Keratinocyte (primary cell): ENCODE measurements at regions not wholly inside any gene's neighbourhood (a gene's known extent, or its start where the extent isn't known, plus 50 kb on each side); places are given as distances from the start of the nearest gene placed in this dataset.

Source experiments
- DNase-seq: peaks from one replicate; pipeline ENCODE4 v3.0.0-alpha.2; 2011; ENCODE audit warnings: low read depth, missing footprints, low spot score
- FAIRE-seq: peaks from 2 replicates; lab custom pipeline; 2011; peaks lifted over from hg19 to GRCh38; lab: Jason Lieb, UNC
- H2AFZ ChIP-seq: 2 replicates; pipeline ENCODE4 v1.6.0; 2012; ENCODE audit warnings: low read length, control low read depth, inconsistent platforms; ENCODE audit not compliant: control insufficient read depth
- H3K27ac ChIP-seq: 2 replicates; pipeline ENCODE4 v1.5.1; 2011; ENCODE audit warnings: low read length; ENCODE audit not compliant: control insufficient read depth, insufficient read depth
- H3K27me3 ChIP-seq: 3 replicates; pipeline ENCODE4 v1.6.0; 2011; ENCODE audit warnings: low read length; ENCODE audit not compliant: control insufficient read depth, insufficient read depth; ENCODE audit errors: extremely low read depth
- H3K36me3 ChIP-seq, 2 experiments: 2 replicates in 1 of 2; 3 replicates in 1 of 2; pipeline ENCODE4 v1.5.1; 2011; ENCODE audit warnings: low read length in 2 of 2, mild to moderate bottlenecking in 1 of 2; ENCODE audit not compliant: control insufficient read depth in 2 of 2, insufficient read depth in 2 of 2; ENCODE audit errors: extremely low read depth in 1 of 2
- H3K4me1 ChIP-seq: 3 replicates; pipeline ENCODE4 v1.5.1; 2011; ENCODE audit warnings: low read length; ENCODE audit not compliant: control insufficient read depth, insufficient read depth; ENCODE audit errors: extremely low read depth
- H3K4me2 ChIP-seq: 3 replicates; pipeline ENCODE4 v1.6.0; 2011; ENCODE audit warnings: low read depth, low read length; ENCODE audit not compliant: control insufficient read depth, insufficient read depth; ENCODE audit errors: extremely low read depth
- H3K4me3 ChIP-seq, 3 experiments: fragments of 200-600 bp in 1 of 3; sonication (generic) in 1 of 3; 2 replicates in 2 of 3; 3 replicates in 1 of 3; pipeline ENCODE4 v1.5.1; 2011 to 2016; ENCODE audit warnings: low read length in 3 of 3, mild to moderate bottlenecking in 3 of 3, control low read depth in 2 of 3, inconsistent platforms in 1 of 3, low read depth in 1 of 3, mixed read lengths in 1 of 3, mixed run types in 1 of 3, moderate library complexity in 1 of 3; ENCODE audit not compliant: control insufficient read depth in 2 of 3, insufficient read depth in 2 of 3; ENCODE audit errors: extremely low read depth in 1 of 3
- H3K79me2 ChIP-seq: 2 replicates; pipeline ENCODE4 v1.6.0; 2012; ENCODE audit warnings: low read length; ENCODE audit not compliant: control insufficient read depth, insufficient read depth
- H3K9ac ChIP-seq: 3 replicates; pipeline ENCODE4 v1.6.0; 2011; ENCODE audit warnings: low read length; ENCODE audit not compliant: control insufficient read depth, insufficient read depth; ENCODE audit errors: extremely low read depth
- H3K9me1 ChIP-seq: 3 replicates; pipeline ENCODE4 v1.6.0; 2011; ENCODE audit warnings: low read length; ENCODE audit not compliant: control insufficient read depth, insufficient read depth; ENCODE audit errors: extremely low read depth
- H3K9me3 ChIP-seq: 2 replicates; pipeline ENCODE4 v1.5.1; 2012; ENCODE audit warnings: low read depth, low read length; ENCODE audit not compliant: control insufficient read depth
- H4K20me1 ChIP-seq: 3 replicates; pipeline ENCODE4 v1.6.0; 2011; ENCODE audit warnings: low read length; ENCODE audit not compliant: control insufficient read depth, insufficient read depth; ENCODE audit errors: extremely low read depth
- CTCF ChIP-seq, 3 experiments: IDR thresholded peaks in 1 of 3; conservative IDR thresholded peaks in 1 of 3; optimal IDR thresholded peaks in 1 of 3; 2 replicates in 2 of 3; 3 replicates in 1 of 3; pipeline versions ENCODE3 to v1.5.1; 2011; ENCODE audit warnings: low read length in 3 of 3, mild to moderate bottlenecking in 3 of 3, moderate library complexity in 2 of 3, control low read depth in 1 of 3, inconsistent platforms in 1 of 3; ENCODE audit not compliant: insufficient read depth in 2 of 3; ENCODE audit errors: extremely low read depth in 1 of 3
- EZH2 ChIP-seq: IDR thresholded peaks from one replicate; pipeline ENCODE4 v1.6.1; 2012; ENCODE audit warnings: inconsistent platforms, mild to moderate bottlenecking, low read length, moderate library complexity
- dilution Hi-C: fragments of 300-500 bp; cut with MboI; formaldehyde crosslinking; loops from one replicate; pipeline ENCODE4 v1.7.0; 2020; ENCODE audit warnings: low sequenced_read_pairs; ENCODE audit not compliant: extremely low pct_ligation_motif_present

GRCh38 chr7:79673421-79673820 lies 220.0 kb upstream of the MAGI2 start:
- dilution Hi-C loops = no loop called here
- TF ChIP-seq EZH2 = no peak
- Histone ChIP-seq H3K9ac (no peak overlapping the region), H3K4me3 (no peak overlapping the region), H4K20me1 (no peaks in the 10 kb centered on the region), H3K9me3 (no peaks in the 10 kb centered on the region), H3K27ac (no peak overlapping the region), H3K9me1 (no peaks in the 10 kb centered on the region), H3K4me1 (no peaks in the 10 kb centered on the region), H3K79me2 (no peaks in the 10 kb centered on the region), H3K36me3 (no peaks in the 10 kb centered on the region), H3K4me2 (no peak overlapping the region), H3K27me3 (no peaks in the 10 kb centered on the region), H2AFZ (no peak overlapping the region)
- no peak for DNase-seq
- no peak for FAIRE-seq

GRCh38 chr7:79668292-79668691 lies 214.8 kb upstream of the MAGI2 start:
- Histone ChIP-seq H3K4me3 (no peak overlapping the region), H3K9ac (no peak overlapping the region), H3K9me3 (no peaks in the 10 kb centered on the region), H3K4me2 (no peak overlapping the region), H2AFZ (no peak overlapping the region), H3K4me1 (no peaks in the 10 kb centered on the region), H3K36me3 (no peaks in the 10 kb centered on the region), H3K27me3 (no peaks in the 10 kb centered on the region), H4K20me1 (no peaks in the 10 kb centered on the region), H3K9me1 (no peaks in the 10 kb centered on the region), H3K79me2 (no peaks in the 10 kb centered on the region), H3K27ac (no peak overlapping the region)
- dilution Hi-C loops = no loop called here
- TF ChIP-seq EZH2 (no peak), CTCF (optimal IDR thresholded peaks at IDR 0.05 in 1 of 3, IDR thresholded peaks at IDR 0.05 in 1 of 3, conservative IDR thresholded peaks at IDR 0.05 in 1 of 3; ENCODE audit: extremely low read depth in 1 of 3, insufficient read depth in 2 of 3, low read length in 3 of 3) (no peak)
- FAIRE-seq = no peak
- no peak for DNase-seq

- Histone ChIP-seq H3K4me3 (no peak overlapping the region), H3K4me1 (no peaks in the 10 kb centered on the region), H3K27me3 (no peaks in the 10 kb centered on the region), H2AFZ (no peak overlapping the region), H3K9me3 (no peaks in the 10 kb centered on the region), H3K9me1 (no peaks in the 10 kb centered on the region), H4K20me1 (no peaks in the 10 kb centered on the region), H3K4me2 (no peak overlapping the region), H3K9ac (no peak overlapping the region), H3K79me2 (no peaks in the 10 kb centered on the region), H3K27ac (no peak overlapping the region), H3K36me3 (no peaks in the 10 kb centered on the region)
- no peak for TF ChIP-seq CTCF (optimal IDR thresholded peaks at IDR 0.05 in 1 of 3, IDR thresholded peaks at IDR 0.05 in 1 of 3, conservative IDR thresholded peaks at IDR 0.05 in 1 of 3; ENCODE audit: extremely low read depth in 1 of 3, insufficient read depth in 2 of 3, low read length in 3 of 3)
- no peak for TF ChIP-seq EZH2
- DNase-seq = no peak
- FAIRE-seq = no peak
- dilution Hi-C loops = no loop called here
These were observed 213.0 kb upstream of the MAGI2 start for GRCh38 chr7:79666472-79666871.
